GM19025 (cell line): ENCODE measurements at regions not wholly inside any gene's neighbourhood (a gene's known extent, or its start where the extent isn't known, plus 50 kb on each side); places are given as distances from the start of the nearest gene placed in this dataset.
"Not testable (repeated sequence)": the region's sequence is repeated elsewhere in the genome, so short reads cannot be mapped to it uniquely, and the experiment has no call there.

ENCODE experiments used
- ATAC-seq: cut with Tn5 transposase; IDR thresholded peaks from one replicate; pipeline ENCODE4 v1.9.1; 2021; ENCODE audit warnings: mild to moderate bottlenecking, low read depth, moderate library complexity; ENCODE audit not compliant: unreplicated experiment

DNA sequence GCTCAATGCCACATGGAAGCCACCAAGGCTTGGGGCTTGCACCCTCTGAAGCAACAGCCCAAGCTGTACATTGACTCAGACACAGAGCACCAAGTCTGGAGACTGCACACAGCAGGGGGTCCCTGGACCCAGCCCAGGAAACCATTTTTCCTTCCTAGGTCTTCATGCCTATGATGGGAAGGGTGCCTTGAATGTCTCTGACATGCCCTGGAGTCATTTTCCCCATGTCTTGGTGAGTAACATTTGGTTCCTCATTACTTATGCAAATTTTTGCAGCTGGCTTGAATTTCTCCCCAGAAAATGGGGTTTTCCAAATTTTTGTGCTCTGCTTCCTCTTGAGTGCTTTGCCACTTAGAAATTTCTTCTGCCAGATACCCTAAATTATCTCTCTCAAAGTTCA, 367.3 kb upstream of the NECTIN3 start:
- not testable (repeated sequence) for ATAC-seq

DNA sequence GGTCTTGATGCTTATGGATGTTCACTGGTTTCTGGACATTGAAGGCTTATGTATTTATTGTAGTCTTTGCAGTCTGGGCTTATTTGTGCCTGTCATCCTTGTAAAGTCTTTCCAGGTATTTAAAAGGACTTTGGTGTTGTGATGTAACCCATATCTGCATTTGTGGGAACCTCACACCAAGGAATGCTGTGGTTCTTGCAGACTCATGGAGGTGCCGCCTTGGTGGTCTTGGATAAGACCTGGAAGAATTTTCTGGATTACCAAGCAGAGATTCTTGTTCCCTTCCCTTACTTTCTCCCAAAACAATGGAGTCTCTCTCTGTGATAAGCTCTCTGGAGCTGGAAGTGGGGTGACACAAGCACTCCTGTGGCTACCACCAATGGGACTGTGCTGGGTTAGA, 363.5 kb upstream of the NECTIN3 start:
- ATAC-seq, result no peak

DNA sequence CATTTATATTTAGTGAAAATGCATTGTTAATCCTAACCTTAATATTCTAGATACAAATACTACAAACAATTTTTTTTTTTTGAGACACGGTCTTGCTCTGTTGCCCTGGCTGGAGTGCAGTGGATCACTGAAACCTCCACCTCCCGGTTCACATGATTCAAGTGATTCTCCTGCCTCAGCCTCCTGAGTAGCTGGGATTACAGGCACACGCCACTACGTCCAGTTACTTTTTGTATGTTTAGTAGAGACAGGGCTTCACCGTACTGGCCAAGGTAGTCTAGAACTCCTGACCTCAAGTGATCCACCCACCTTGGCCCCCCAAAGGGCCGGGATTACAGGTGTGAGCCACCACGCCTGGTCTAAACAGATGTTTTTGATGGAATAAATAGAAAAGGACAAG, 361.5 kb upstream of the NECTIN3 start:
- ATAC-seq, result no peak

DNA sequence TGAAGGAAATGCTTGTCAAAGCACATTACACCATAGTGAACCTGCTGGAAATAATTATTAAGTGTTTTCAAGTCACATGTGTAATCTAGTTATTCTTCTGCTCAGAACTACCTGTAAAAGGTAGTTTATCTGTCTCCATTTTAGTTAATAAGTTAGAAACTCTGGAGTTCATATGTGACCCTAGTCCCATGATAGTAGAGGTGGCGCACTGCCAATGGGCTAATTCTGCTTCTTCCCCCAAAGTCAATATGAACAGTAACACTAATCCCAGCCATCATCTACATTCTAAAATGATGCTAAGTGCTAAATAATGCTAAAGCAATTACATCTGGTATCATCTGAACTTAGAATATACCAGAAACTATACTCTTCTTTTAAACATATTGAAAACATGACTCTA, 361.0 kb upstream of the NECTIN3 start:
- no peak for ATAC-seq

DNA sequence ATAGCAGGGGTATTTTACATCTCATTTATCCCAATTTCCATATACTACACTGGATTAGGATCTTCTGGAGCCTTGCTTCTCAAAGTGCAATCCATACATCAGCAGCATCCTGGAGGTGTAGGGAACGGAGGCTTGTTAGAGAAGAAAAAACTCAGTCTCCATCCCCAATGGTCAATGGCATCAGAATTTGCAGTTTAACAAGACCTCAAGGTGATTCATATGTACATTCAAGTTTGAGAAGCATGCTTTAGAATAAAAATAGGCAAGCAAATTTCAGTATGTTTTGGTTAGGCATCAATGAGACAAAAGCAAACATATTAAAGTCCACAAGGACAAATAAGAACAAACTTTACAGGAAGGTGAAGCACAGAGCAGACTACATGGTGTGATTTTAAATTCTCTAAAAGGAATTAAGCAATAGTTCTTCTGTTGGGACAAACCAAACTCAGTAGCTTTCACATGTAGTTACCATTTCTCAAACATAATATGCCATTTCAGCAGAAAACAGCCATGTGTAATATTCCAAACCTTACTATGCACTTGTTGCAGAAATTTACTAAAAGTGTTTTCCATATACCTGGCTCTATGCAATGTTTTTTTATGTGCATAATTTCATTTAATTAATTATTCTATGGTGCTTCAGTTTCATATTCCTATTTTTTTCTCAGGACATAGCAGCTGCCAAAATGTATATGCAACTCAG, 360.3 kb upstream of the NECTIN3 start:
- no peak for ATAC-seq

DNA sequence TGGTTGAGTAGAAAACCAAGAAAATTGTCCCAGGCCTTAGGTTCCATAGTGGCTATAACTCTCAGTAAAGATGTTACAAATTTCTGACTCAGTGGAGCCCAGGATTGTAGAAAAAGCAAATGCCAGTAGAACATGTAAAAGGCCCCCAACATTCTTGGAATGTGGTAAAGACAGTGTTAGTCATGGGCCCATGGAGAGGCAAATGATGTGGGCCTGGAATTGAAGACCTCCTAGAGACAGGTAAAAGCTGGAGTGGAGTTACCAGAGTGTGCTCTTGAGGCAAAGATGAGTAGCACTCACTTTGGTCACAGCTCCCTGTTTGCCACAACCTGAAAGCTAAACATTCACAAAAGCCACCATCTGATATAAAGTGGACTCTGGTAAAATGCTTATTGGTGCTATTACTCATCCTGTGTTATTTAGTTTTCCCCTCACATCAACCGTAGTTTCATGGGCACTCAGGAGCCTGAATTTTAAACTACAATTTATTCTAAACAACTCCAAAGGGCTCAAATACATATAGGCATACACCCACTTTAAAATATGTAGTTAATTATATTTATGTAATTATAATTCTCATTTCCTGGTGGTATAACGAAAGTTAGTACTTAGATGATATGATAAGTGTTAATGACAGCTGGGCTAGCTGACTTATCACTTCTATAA, 359.6 kb upstream of the NECTIN3 start:
- no peak for ATAC-seq

DNA sequence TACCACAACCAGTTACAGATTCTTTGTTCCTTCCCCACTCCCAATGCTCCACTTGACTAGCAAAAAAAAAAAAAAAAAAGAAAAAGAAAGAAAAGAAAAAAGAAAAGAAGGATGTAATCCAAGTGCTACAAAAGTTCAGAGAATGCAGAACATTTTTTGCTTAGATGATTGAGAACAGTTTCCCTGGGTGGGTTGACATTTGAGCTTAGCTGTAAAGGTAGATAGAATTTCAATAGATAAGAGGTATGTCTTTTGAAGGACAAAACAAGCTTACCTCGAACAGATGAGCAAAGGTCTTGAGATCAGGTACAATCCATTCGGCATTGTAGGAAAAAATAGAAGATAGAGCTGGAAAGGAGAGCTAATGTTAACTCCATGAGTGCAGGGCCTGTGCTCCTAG, 344.6 kb upstream of the NECTIN3 start:
- ATAC-seq, result no peak

DNA sequence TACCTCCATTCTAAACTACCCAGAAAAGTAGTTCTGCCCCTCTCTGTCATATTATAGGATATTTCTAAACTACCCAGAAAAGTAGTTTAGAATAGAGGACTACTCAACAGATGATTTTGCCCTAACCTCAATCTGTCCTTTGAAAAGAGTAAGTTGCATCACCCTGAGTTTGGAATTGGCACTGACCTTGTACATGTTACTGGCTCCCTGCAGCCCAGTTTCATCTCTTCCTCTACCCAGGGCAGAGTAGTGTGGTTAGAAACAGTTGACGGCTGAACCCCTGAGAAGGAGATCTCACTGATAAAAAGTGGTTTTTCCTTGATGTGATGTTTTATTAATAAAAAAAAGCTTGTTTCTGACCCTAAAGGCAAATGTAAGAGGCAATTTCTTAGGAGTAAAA, 340.5 kb upstream of the NECTIN3 start:
- ATAC-seq, result no peak

DNA sequence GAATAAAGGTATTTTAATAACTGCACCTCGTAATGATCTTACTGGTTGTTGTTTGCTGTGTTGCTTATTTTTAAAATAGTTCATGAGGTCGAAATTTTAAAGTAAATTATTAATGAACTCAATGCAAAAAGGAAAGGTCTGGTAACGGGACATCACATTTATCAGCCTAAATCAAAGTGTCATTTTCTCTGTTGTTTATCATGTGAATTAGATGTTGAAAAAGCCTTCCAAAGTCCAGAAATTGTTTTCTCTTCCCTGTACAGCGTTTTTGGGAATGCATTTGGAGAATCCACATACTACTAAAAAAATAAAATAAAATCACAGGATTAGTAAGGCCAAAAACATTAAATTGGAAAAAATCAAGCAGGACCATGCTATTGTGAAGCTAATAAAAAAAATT, 339.2 kb upstream of the NECTIN3 start:
- no peak for ATAC-seq

DNA sequence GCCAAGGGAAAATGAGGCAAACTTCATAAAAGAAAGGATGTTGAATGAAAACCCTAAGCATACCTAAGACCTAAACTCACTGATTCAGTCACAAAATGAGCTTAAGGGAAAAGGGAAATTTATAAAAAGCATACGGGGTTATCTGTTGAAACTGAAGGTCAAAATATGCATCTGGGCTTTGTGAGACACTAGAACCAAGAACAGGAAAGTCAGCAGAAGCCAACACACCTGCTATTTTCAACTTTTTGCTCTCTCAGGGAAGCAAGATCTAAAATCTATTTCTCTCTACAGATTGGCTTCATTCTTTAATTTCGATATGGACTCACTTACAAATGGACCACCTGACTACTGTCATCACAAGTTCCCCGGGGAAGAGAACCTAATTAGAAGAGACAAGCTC, 338.6 kb upstream of the NECTIN3 start:
- ATAC-seq, result no peak

DNA sequence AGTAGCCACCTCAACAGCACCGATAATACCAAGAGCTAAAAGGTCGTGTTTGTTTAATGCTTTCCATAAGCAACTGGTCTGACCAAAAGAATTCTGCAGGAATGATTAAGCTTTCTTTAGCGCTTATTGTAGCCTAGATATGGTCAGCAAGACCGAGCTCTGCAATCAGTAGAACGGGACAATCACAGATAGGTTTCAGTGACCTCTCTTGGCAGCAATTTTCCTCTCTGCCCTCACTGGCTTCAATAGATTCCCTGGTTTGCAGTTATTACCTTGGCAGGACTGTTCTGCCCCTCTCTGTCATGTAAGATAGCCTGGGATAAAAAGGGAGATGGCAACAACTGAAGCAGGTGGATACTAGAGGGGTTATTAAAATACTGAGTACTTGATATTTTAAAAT, 337.1 kb upstream of the NECTIN3 start:
- ATAC-seq, result no peak

DNA sequence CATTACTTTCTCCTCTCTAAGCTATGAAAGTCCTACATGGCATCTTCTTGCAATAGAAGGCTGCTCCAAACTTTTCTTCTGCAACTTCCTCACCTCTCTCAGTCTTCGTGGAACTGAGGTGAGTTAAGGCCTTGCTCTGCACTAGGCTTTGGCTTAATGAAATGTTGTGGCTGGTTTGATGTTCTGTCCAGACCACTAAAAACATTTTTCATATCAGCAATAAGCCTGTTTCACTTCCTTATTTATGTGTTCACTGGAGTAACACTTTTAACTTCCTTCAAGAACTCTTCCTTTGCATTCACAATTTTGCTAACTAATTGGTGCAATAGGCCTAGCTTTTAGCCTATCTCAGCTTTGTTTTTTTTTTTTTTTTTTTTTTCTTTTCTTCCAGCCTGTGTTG, 335.3 kb upstream of the NECTIN3 start:
- peak; percentile 74 for ATAC-seq

DNA sequence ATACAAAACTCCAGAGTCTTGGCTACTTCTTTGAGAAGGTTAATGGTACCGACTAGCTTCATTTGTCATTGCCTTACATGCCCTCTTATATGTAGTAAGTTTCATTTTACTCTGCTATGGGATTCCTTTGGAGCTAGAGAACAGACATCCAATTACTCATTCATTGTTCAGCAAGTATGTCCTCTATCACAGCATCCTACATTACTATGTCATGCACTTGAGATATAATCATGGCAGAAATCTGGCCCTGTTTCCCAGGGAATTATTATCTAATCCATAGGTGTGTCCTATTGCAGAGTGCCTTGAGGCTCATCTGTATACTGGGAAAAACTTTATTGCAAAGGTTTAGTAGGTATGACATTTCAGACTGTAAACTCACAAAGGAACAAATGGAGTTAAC, 333.1 kb upstream of the NECTIN3 start:
- ATAC-seq, result no peak

DNA sequence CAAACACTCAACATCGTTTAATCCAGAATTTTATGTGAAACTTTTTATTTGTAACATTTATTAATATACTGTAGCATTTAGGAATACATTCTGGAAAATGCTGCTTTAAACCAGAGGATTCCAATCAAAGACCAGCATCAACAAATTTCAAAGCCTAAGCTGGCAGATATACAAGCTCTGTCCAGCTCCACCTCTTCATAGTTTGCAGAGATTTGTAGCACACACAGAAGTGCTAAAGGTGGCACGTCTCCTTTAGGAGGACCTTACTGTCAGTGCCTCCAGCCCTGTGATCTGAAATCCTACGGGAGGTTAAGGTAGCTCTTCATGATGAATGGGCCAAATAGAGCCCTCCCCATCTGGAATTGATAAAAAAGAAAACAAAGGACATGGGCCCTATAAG, 329.7 kb upstream of the NECTIN3 start:
- ATAC-seq, result no peak

DNA sequence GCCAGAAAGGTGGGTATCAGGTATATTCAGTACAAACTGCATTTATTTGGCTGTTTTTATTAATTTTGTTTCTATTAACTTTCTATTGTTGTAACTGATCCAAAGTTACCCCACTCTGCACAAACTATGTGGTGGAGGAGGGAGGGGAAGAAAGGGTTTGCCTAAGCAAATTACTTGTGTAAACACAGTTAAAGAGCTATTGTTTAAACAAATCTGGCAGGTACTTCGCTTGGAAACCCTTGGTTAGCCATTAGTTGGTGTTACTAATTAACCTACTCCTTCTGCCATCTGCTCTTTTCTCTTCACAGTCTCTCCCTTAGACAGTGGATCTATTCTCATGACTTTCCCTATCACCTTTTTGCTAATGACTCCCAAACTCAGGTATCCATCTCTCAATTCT, 328.4 kb upstream of the NECTIN3 start:
- peak; percentile 75 for ATAC-seq

DNA sequence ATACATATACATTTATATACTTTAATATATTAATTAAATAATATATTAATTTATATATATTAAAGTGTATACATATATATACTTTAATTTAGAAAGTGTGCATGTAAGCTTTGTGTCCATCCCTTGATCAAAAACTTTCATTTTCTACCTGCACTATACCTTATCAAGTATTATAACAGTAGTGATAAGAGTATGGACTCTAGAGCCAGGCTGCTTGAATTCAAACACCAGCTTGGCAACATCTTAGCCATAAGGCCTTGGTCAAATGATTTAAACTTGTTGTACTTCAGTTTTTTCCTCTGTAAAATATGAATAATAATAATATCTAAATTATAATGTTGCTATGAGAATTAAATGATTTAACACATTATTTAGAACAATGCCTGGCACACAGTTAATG, 327.6 kb upstream of the NECTIN3 start:
- no peak for ATAC-seq

DNA sequence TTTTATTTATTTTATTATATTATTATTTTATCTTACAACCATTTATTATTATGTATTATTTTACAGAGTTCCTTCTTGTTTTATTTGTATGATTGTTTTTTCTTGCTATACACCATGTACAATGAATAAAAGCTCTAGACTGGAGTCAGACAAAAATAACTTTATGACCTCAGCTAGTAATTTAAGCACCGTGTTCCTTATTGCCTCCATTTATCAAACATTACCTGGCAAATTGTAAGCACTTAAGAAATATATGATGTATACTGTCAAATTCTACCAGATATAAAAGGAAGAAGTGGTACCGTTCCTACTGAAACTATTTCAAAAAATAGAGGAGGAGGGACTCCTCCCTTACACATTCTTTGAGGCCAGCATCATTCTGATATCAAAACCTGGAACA, 326.9 kb upstream of the NECTIN3 start:
- no peak for ATAC-seq

DNA sequence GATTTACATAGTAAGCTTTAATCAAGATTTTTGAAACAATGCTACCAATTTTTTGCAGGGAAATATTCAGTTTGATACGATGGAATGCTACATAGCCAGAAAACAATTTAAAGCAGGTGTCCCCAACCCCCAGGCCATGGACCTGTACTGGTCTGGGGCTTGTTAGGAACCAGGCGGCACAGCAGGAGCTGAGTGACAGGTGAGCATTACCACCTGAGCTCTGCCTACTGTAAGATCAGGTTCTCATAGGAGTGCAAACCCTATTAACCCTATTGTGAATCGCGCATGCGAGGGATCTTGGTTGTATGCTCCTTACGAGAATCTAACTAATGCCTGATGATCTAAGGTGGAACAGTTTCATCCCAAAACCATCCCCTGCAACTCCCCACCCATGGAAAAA, 322.6 kb upstream of the NECTIN3 start:
- no peak for ATAC-seq

DNA sequence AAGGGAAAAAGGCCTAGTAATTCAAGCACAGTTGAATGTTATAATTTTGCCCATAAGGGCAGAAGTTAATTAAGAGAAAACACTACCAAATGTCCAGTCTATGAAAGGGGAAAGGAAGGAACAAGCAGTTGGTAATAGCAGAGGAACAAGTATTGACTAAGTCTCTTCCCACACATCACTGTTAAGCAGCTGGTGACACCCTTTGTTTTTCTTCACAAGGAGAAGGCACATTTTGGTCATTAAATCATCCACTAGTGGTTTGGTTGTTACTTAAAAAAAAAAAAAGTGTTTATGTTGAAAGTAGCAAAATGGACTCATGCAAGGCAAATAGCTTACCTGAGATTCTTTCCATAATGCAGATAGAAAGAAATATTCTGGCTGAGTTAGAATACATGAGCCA, 321.4 kb upstream of the NECTIN3 start:
- no peak for ATAC-seq

DNA sequence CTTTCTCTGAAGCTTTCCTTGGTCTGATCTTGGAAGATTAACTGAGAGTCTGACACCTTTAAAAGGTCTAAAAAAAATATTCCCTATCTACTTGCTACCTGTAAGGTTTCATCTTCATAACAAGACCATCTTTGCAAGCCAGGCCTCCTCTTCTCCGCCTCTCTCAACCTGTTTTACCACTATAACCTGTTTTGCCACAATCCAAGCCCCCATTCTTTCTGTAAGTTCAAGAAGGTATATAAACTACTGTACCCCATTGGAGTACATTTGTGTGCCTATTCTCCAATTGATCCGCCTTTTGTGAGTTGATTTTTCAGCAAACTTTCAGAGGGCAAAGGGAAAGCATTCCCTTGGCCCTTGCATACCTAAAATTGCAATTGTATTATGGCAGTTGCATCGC, 319.3 kb upstream of the NECTIN3 start:
- ATAC-seq, result no peak

DNA sequence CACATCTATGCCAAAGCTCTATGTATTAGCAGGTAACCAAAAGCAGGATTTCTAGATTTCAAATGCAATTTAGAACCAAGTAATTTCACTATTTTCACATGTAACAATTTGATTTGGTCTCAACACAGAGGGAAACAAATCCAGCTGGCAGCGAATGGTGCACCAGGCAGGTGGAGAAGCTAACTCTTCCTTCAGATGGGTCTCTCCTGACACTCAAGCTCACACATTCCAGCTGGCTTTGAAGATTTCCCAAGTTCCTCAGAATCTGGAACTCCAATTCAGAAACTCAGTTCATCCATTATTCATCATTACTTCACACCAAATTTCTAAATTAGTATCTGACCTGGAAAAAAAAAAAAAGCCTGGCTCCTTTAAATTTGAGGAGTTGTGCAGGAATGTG, 318.1 kb upstream of the NECTIN3 start:
- ATAC-seq, result no peak

DNA sequence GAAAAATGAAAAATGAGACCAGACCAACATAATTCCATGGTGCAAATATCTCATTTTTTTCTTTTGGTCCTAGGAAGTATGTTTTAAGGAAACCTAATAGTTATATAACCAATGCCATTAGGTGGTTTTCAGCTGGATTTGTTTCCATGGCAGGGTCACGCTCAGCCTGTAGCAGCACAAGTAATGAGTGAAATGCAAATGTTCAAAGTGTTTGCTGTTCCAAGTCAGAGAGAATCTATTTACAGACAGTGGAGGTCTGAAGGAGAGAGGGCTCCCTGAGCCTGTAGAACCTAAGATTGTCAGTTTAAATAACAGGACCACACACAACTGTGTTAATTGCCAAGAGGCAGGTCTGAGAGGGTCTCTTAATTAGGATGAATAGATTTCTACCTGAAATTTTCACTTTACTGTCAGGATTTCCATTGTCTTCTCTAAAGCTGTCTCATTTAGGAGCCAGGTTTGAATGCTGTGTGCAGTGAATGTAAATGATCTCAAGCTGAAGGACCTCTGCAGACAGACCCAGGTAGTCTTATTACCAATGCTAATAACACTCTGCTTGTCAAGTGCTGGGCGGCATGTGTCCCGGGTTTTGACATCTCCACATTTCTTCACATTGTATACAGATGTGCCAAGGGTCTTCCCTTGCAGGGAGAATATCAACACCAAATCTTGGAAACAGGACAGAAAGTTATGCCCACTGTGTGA, 317.3 kb upstream of the NECTIN3 start:
- no peak for ATAC-seq
